ENCODE measurements at regions not wholly inside any gene's neighbourhood (a gene's known extent, or its start where the extent isn't known, plus 50 kb on each side); places are given as distances from the start of the nearest gene placed in this dataset.

- no peak for DNase-seq (ENCODE audit: low read depth, low spot score)
Measured at GRCh38 chr18:38047820-38048219, 482.2 kb upstream of the CELF4 start.

- no peak for DNase-seq (ENCODE audit: low read depth, low spot score)
Measured at GRCh38 chr18:38046651-38047050, 481.1 kb upstream of the CELF4 start.

- no peak for DNase-seq (ENCODE audit: low read depth, low spot score)
Measured at GRCh38 chr18:38045845-38046244, 480.2 kb upstream of the CELF4 start.

- no peak for DNase-seq (ENCODE audit: low read depth, low spot score)
Measured at GRCh38 chr18:38042211-38042890, 476.8 kb upstream of the CELF4 start.

- DNase-seq (ENCODE audit: low read depth, low spot score): no peak
Measured at GRCh38 chr18:38038242-38038641, 472.6 kb upstream of the CELF4 start.

- no peak for DNase-seq (ENCODE audit: low read depth, low spot score)
Measured at GRCh38 chr18:38035193-38035592, 469.6 kb upstream of the CELF4 start.

- DNase-seq (ENCODE audit: low read depth, low spot score): no peak
Measured at GRCh38 chr18:38033282-38033681, 467.7 kb upstream of the CELF4 start.

GRCh38 chr18:38032516-38032915, 466.9 kb upstream of the CELF4 start:
- no peak for DNase-seq (ENCODE audit: low read depth, low spot score)

GRCh38 chr18:38028946-38029345, 463.3 kb upstream of the CELF4 start:
- no peak for DNase-seq (ENCODE audit: low read depth, low spot score)

- no peak for DNase-seq (ENCODE audit: low read depth, low spot score)
Measured at GRCh38 chr18:38025433-38026038, 459.9 kb upstream of the CELF4 start.

- DNase-seq (ENCODE audit: low read depth, low spot score): no peak
Measured at GRCh38 chr18:38023871-38024270, 458.3 kb upstream of the CELF4 start.

GRCh38 chr18:38022234-38022633, 456.6 kb upstream of the CELF4 start:
- DNase-seq (ENCODE audit: low read depth, low spot score): no peak

GRCh38 chr18:38019292-38019691, 453.7 kb upstream of the CELF4 start:
- DNase-seq (ENCODE audit: low read depth, low spot score): no peak

GRCh38 chr18:38010971-38011857, 445.6 kb upstream of the CELF4 start:
- no peak for DNase-seq (ENCODE audit: low read depth, low spot score)

GRCh38 chr18:38010037-38010436, 444.4 kb upstream of the CELF4 start:
- no peak for DNase-seq (ENCODE audit: low read depth, low spot score)

- no peak for DNase-seq (ENCODE audit: low read depth, low spot score)
Measured at GRCh38 chr18:38009320-38009719, 443.7 kb upstream of the CELF4 start.

GRCh38 chr18:38007676-38008330, 442.2 kb upstream of the CELF4 start:
- DNase-seq (ENCODE audit: low read depth, low spot score): no peak

GRCh38 chr18:38007026-38007425, 441.4 kb upstream of the CELF4 start:
- no peak for DNase-seq (ENCODE audit: low read depth, low spot score)

- DNase-seq (ENCODE audit: low read depth, low spot score): no peak
Measured at GRCh38 chr18:38006541-38006940, 440.9 kb upstream of the CELF4 start.

GRCh38 chr18:37997695-37998094, 432.1 kb upstream of the CELF4 start:
- DNase-seq (ENCODE audit: low read depth, low spot score): no peak

- no peak for DNase-seq (ENCODE audit: low read depth, low spot score)
Measured at GRCh38 chr18:37987901-37988300, 422.3 kb upstream of the CELF4 start.

GRCh38 chr18:37986665-37987064, 421.1 kb upstream of the CELF4 start:
- DNase-seq (ENCODE audit: low read depth, low spot score): no peak

Measured in smooth muscle cell of the brain vasculature (primary cell).